Activated CD4-positive, alpha-beta memory T cell treated with anti-CD3 and anti-CD28 coated beads for 36 hours (primary cell): ENCODE measurements at regions not wholly inside any gene's neighbourhood (a gene's known extent, or its start where the extent isn't known, plus 50 kb on each side); places are given as distances from the start of the nearest gene placed in this dataset.
A peak's percentile ranks its signal among the peaks of the same experiment; 100 is the strongest.
"Not testable (repeated sequence)": the region's sequence is repeated elsewhere in the genome, so short reads cannot be mapped to it uniquely, and the experiment has no call there.

Experiments
- CTCF ChIA-PET: fragments of 350-600 bp; sonication (Branson Sonifier 250); formaldehyde crosslinking; loops from one replicate; lab custom pipeline; 2021; ENCODE audit warnings: antibody characterized with exemption, inconsistent platforms; lab: Charles Lee
- POLR2A ChIA-PET: fragments of 350-600 bp; sonication (Branson Sonifier 250); formaldehyde crosslinking; loops from one replicate; lab custom pipeline; 2021; ENCODE audit warnings: antibody characterized with exemption; lab: Charles Lee
- DNase-seq: peaks from one replicate; pipeline ENCODE4 v3.0.0-alpha.2; 2020
- H3K27ac Mint-ChIP-seq: one replicate; pipeline ENCODE4 v1.8.0; 2021; ENCODE audit warnings: mixed read lengths
- H3K27me3 Mint-ChIP-seq: one replicate; pipeline ENCODE4 v1.8.0; 2021; ENCODE audit warnings: mixed read lengths
- H3K36me3 Mint-ChIP-seq: one replicate; pipeline ENCODE4 v1.8.0; 2021; ENCODE audit warnings: mixed read lengths
- H3K4me1 Mint-ChIP-seq: one replicate; pipeline ENCODE4 v1.8.0; 2021; ENCODE audit warnings: low read depth, mixed read lengths
- H3K4me3 Mint-ChIP-seq: one replicate; pipeline ENCODE4 v1.8.0; 2021; ENCODE audit warnings: mild to moderate bottlenecking, mixed read lengths
- H3K9me3 Mint-ChIP-seq: one replicate; pipeline ENCODE4 v1.8.0; 2021; ENCODE audit warnings: mixed read lengths
- intact Hi-C: fragments of 100-400 bp; cut with micrococcal nuclease; formaldehyde crosslinking; loops from one replicate; pipeline ENCODE4 v1.15.1; 2023

DNA sequence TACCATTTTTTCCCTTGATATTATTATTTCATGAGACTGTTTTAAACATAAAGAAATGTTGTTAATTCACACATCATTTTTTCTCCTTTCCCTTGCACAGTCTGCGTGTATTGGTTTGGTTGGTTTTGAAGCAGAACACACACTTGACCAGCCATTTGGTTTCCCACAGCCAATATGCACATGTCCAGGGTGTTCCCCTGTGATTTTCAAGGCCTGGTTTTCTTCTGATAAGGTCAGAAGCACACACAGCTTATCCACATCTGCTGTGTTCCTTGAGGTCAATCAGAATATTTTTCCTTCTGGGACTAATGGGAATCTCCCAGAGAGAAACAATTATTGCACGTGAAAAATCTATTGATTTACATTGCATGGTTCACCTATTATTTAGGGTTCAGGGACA, 103.2 kb upstream of the EFEMP1 start:
- Mint-ChIP-seq H3K4me3 (no peak overlapping the region), H3K27ac (no peak overlapping the region), H3K36me3 (no peaks in the 10 kb centered on the region), H3K4me1 (no peaks in the 10 kb centered on the region), H3K9me3 (no peaks in the 10 kb centered on the region), H3K27me3 (no peaks in the 10 kb centered on the region)
- POLR2A ChIA-PET: no interaction called here
- DNase-seq: no peak
- intact Hi-C loops: no loop called here
- CTCF ChIA-PET: no interaction called here

DNA sequence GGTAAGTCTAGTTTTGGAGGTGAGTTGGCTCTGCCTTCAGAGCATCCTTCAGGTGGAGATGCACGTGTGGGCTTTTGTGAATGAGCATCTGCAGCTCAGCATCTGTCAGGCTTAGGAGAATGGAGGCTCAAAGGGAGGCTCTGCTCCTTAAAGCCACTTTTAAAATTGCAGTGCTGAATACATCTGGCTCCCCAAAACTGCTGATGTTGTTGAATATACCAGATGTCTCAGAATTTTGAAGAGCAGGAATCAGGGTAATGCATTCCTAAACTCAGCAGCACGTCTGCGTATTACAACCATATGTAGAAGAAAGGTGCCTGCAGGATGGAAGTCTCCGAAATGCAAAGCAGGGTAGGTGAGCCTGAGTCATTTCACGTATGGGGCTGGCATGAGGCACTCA, 106.5 kb upstream of the EFEMP1 start:
- Mint-ChIP-seq H3K27ac (no peak overlapping the region), H3K9me3 (no peaks in the 10 kb centered on the region), H3K27me3 (no peaks in the 10 kb centered on the region), H3K4me3 (no peak overlapping the region), H3K4me1 (no peaks in the 10 kb centered on the region), H3K36me3 (no peaks in the 10 kb centered on the region)
- CTCF ChIA-PET: no interaction called here
- POLR2A ChIA-PET: interaction anchor here (1.4 kb wide), 1 partner anchor 12 kb away, joined by 3 read pairs; no protein-coding TSS in a partner anchor
- intact Hi-C loops: no loop called here
- DNase-seq: no peak

GRCh38 chr2:56030901-56031300, 107.3 kb upstream of the EFEMP1 start:
- ChIA-PET POLR2A (interaction anchor here (1.4 kb wide), 1 partner anchor 11 kb away, joined by 3 read pairs; no protein-coding TSS in a partner anchor), CTCF (no interaction called here)
- Mint-ChIP-seq H3K9me3 (no peaks in the 10 kb centered on the region), H3K4me1 (no peaks in the 10 kb centered on the region), H3K36me3 (no peaks in the 10 kb centered on the region), H3K27me3 (no peaks in the 10 kb centered on the region), H3K27ac (no peak overlapping the region), H3K4me3 (no peak overlapping the region)
- no peak for DNase-seq
- intact Hi-C loops: no loop called here

DNA sequence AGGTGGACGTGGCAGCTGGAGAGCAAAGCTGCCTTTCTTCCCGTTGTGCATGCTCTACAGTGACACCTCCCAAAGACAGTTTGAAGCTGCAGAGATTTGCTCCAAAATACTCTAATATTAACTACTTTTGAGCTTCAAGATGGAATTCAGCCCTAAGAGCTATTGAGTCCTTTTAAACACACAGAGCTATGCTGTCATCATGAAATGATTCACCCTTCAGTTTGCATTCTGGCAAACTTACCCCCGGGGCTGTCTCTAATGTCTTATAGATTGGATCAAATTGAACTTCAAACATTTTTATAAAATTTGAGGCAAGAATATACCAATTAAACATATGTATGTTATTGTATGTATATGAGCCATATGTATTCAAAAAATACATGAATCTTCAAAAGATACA, 110.7 kb upstream of the EFEMP1 start:
- Mint-ChIP-seq H3K36me3 (no peaks in the 10 kb centered on the region), H3K27me3 (no peaks in the 10 kb centered on the region), H3K9me3 (no peaks in the 10 kb centered on the region), H3K27ac (no peak overlapping the region), H3K4me1 (no peaks in the 10 kb centered on the region), H3K4me3 (no peak overlapping the region)
- no peak for DNase-seq
- POLR2A ChIA-PET: no interaction called here
- intact Hi-C loops: no loop called here
- CTCF ChIA-PET: no interaction called here

- no peaks in the 10 kb centered on the region for H3K27me3 Mint-ChIP-seq
- H3K4me1 Mint-ChIP-seq: no peaks in the 10 kb centered on the region
- H3K4me3 Mint-ChIP-seq: no peak overlapping the region
- H3K9me3 Mint-ChIP-seq: no peaks in the 10 kb centered on the region
- intact Hi-C loops: no loop called here
- H3K36me3 Mint-ChIP-seq: no peaks in the 10 kb centered on the region
- no peak overlapping the region for H3K27ac Mint-ChIP-seq
- ChIA-PET POLR2A (no interaction called here), CTCF (no interaction called here)
- no peak for DNase-seq
Observed at GRCh38 chr2:56040189-56040588, 116.6 kb upstream of the EFEMP1 start.

- Mint-ChIP-seq H3K27me3 (no peaks in the 10 kb centered on the region), H3K4me3 (no peak overlapping the region), H3K36me3 (no peaks in the 10 kb centered on the region), H3K9me3 (no peaks in the 10 kb centered on the region), H3K4me1 (no peaks in the 10 kb centered on the region), H3K27ac (no peak overlapping the region)
- ChIA-PET CTCF (no interaction called here), POLR2A (interaction anchor here (1.9 kb wide), 1 partner anchor 10 kb away, joined by 3 read pairs; no protein-coding TSS in a partner anchor)
- intact Hi-C loops: no loop called here
- no peak for DNase-seq
Observed at GRCh38 chr2:56040834-56041233, 117.3 kb upstream of the EFEMP1 start.

- DNase-seq: no peak
- H3K27ac Mint-ChIP-seq: no peak overlapping the region
- H3K4me1 Mint-ChIP-seq: no peaks in the 10 kb centered on the region
- intact Hi-C loops: no loop called here
- H3K27me3 Mint-ChIP-seq: no peaks in the 10 kb centered on the region
- POLR2A ChIA-PET: no interaction called here
- H3K9me3 Mint-ChIP-seq: no peaks in the 10 kb centered on the region
- CTCF ChIA-PET: no interaction called here
- H3K36me3 Mint-ChIP-seq: no peaks in the 10 kb centered on the region
- no peak overlapping the region for H3K4me3 Mint-ChIP-seq
Observed at GRCh38 chr2:56047136-56047535, 123.6 kb upstream of the EFEMP1 start.

GRCh38 chr2:56049233-56049845, 125.8 kb upstream of the EFEMP1 start:
- no peak for DNase-seq
- H3K27ac Mint-ChIP-seq: no peak overlapping the region
- H3K9me3 Mint-ChIP-seq: no peaks in the 10 kb centered on the region
- ChIA-PET CTCF (no interaction called here), POLR2A (no interaction called here)
- intact Hi-C loops: no loop called here
- H3K36me3 Mint-ChIP-seq: no peaks in the 10 kb centered on the region
- no peaks in the 10 kb centered on the region for H3K27me3 Mint-ChIP-seq
- no peaks in the 10 kb centered on the region for H3K4me1 Mint-ChIP-seq
- H3K4me3 Mint-ChIP-seq: no peak overlapping the region

GRCh38 chr2:56053679-56054078, 130.1 kb upstream of the EFEMP1 start:
- no peaks in the 10 kb centered on the region for H3K4me1 Mint-ChIP-seq
- DNase-seq: no peak
- intact Hi-C loops: no loop called here
- H3K4me3 Mint-ChIP-seq: no peak overlapping the region
- H3K36me3 Mint-ChIP-seq: no peaks in the 10 kb centered on the region
- H3K27ac Mint-ChIP-seq: no peak overlapping the region
- peaks cover 2% of the 10 kb centered on the region for H3K9me3 Mint-ChIP-seq
- H3K27me3 Mint-ChIP-seq: no peaks in the 10 kb centered on the region
- ChIA-PET POLR2A (no interaction called here), CTCF (no interaction called here)

- H3K9me3 Mint-ChIP-seq: peaks cover 12% of the 10 kb centered on the region
- no peak overlapping the region for H3K4me3 Mint-ChIP-seq
- ChIA-PET CTCF (no interaction called here), POLR2A (no interaction called here)
- no peak for DNase-seq
- intact Hi-C loops: no loop called here
- no peak overlapping the region for H3K27ac Mint-ChIP-seq
- H3K27me3 Mint-ChIP-seq: no peaks in the 10 kb centered on the region
- no peaks in the 10 kb centered on the region for H3K4me1 Mint-ChIP-seq
- no peaks in the 10 kb centered on the region for H3K36me3 Mint-ChIP-seq
Observed at GRCh38 chr2:56055405-56055804, 128.4 kb upstream of the CCDC85A start.

- CTCF ChIA-PET, H3K4me3 Mint-ChIP-seq, intact Hi-C loops: not testable (repeated sequence)
Observed at GRCh38 chr2:56061327-56061726, 122.5 kb upstream of the CCDC85A start.

DNA sequence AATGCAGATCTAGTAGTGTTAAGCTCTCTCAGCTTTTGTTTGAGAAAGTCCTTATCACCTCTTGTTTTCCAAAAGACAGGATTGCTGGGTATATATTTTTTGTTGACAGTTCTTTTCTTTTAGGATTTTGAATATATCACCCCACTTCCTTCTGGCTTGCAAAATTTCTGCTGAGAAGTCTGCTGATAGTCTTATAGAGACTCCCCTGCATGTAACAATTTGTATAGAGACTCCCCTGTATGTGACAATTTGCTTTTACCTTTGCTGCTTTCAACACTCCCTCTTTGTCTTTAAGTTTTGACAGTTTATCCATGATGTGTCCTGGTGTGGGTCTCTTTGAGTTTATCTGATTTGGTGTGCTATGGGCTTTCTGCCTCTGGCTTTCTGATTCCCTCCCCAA, 115.0 kb upstream of the CCDC85A start:
- Mint-ChIP-seq H3K27ac (no peak overlapping the region), H3K4me1 (no peaks in the 10 kb centered on the region), H3K27me3 (no peaks in the 10 kb centered on the region), H3K36me3 (no peaks in the 10 kb centered on the region), H3K9me3 (peaks cover 10% of the 10 kb centered on the region), H3K4me3 (no peak overlapping the region)
- DNase-seq: no peak
- CTCF ChIA-PET: no interaction called here
- POLR2A ChIA-PET: no interaction called here
- intact Hi-C loops: no loop called here

More at GRCh38 chr2:56061327-56061726, 122.5 kb upstream of the CCDC85A start:
- H3K27me3 Mint-ChIP-seq, DNase-seq, POLR2A ChIA-PET, H3K27ac Mint-ChIP-seq, H3K4me1 Mint-ChIP-seq, H3K36me3 Mint-ChIP-seq: not testable (repeated sequence)
- H3K9me3 Mint-ChIP-seq: peaks cover 22% of the 10 kb centered on the region

- ChIA-PET POLR2A (no interaction called here), CTCF (no interaction called here)
- Mint-ChIP-seq H3K27ac (no peak overlapping the region), H3K36me3 (no peaks in the 10 kb centered on the region), H3K4me3 (no peak overlapping the region), H3K9me3 (peaks cover 9% of the 10 kb centered on the region), H3K27me3 (no peaks in the 10 kb centered on the region), H3K4me1 (no peaks in the 10 kb centered on the region)
- DNase-seq: peak; percentile 9
- intact Hi-C loops: no loop called here
Observed at GRCh38 chr2:56077359-56077915, 106.4 kb upstream of the CCDC85A start.
